ENCODE measurements at regions not wholly inside any gene's neighbourhood (a gene's known extent, or its start where the extent isn't known, plus 50 kb on each side); places are given as distances from the start of the nearest gene placed in this dataset.

DNA sequence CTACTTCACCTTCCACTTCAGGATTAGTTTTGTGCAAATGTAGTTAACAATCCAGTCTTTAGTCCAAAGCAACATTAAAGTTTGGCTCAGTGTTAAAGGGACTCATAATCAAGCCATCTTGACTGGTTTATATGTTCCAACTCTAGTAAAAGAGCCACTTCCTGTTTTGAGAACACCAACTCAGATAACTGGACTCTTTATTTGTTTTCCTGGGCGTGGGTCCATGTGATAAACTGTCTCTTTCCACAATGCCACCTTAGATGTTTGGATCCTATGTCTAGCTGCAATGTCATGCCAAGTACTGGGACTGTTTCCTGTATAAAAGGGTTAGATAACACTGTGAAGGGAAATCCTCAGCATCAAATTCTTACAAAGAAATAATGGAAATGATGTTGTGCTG, 545.0 kb downstream of the PYDC2 start:
- TF ChIP-seq, protein P1, sequence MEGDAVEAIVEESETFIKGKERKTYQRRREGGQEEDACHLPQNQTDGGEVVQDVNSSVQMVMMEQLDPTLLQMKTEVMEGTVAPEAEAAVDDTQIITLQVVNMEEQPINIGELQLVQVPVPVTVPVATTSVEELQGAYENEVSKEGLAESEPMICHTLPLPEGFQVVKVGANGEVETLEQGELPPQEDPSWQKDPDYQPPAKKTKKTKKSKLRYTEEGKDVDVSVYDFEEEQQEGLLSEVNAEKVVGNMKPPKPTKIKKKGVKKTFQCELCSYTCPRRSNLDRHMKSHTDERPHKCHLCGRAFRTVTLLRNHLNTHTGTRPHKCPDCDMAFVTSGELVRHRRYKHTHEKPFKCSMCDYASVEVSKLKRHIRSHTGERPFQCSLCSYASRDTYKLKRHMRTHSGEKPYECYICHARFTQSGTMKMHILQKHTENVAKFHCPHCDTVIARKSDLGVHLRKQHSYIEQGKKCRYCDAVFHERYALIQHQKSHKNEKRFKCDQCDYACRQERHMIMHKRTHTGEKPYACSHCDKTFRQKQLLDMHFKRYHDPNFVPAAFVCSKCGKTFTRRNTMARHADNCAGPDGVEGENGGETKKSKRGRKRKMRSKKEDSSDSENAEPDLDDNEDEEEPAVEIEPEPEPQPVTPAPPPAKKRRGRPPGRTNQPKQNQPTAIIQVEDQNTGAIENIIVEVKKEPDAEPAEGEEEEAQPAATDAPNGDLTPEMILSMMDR (IDR thresholded peaks at IDR 0.05), result no peak
- TF ChIP-seq POLR2AphosphoS5 (IDR thresholded peaks at IDR 0.05), result no peak
- TF ChIP-seq POLR2A (IDR thresholded peaks at IDR 0.05), result no peak

Measured in stomach (tissue), 4 donors.